H1 (cell line): ENCODE measurements at regions not wholly inside any gene's neighbourhood (a gene's known extent, or its start where the extent isn't known, plus 50 kb on each side); places are given as distances from the start of the nearest gene placed in this dataset.

Experiments used
- CTCF ChIP-seq, 3 experiments: IDR thresholded peaks; 1 replicate in 2 of 3; 2 replicates in 1 of 3; pipeline versions ENCODE4 v1.5.1 to v1.6.1; 2011; ENCODE audit warnings: low read length in 3 of 3, mild to moderate bottlenecking in 3 of 3, inconsistent platforms in 2 of 3, low read depth in 1 of 3, moderate library complexity in 1 of 3; ENCODE audit not compliant: insufficient read depth in 1 of 3; ENCODE audit errors: control extremely low read depth in 1 of 3
- SRF ChIP-seq: IDR thresholded peaks from 2 replicates; pipeline ENCODE4 v1.6.1; 2011; ENCODE audit warnings: mild to moderate bottlenecking, low read depth, low read length, moderate library complexity

GRCh38 chr6:105929626-105930025 is 156.5 kb upstream of the PRDM1 start:
- no peak for TF ChIP-seq SRF
- no peak for TF ChIP-seq CTCF (IDR thresholded peaks at IDR 0.05; ENCODE audit: control extremely low read depth in 1 of 3, insufficient read depth in 1 of 3, low read depth in 1 of 3, low read length in 3 of 3)
